Activated T-helper 9 cell treated with anti-CD3 and anti-CD28 coated beads, Interleukin-2, amount 50 U/mL, for 16 hours (primary cell): ENCODE measurements at regions not wholly inside any gene's neighbourhood (a gene's known extent, or its start where the extent isn't known, plus 50 kb on each side); places are given as distances from the start of the nearest gene placed in this dataset.
"Not testable (repeated sequence)": the region's sequence is repeated elsewhere in the genome, so short reads cannot be mapped to it uniquely, and the experiment has no call there.

Experiments
- DNase-seq: peaks from one replicate; pipeline ENCODE4 v3.0.0-alpha.2; 2020; ENCODE audit warnings: low read depth

- DNase-seq, result not testable (repeated sequence)
Measured at GRCh38 chr5:102154791-102155605, 141.1 kb downstream of the SLCO4C1 start.

DNA sequence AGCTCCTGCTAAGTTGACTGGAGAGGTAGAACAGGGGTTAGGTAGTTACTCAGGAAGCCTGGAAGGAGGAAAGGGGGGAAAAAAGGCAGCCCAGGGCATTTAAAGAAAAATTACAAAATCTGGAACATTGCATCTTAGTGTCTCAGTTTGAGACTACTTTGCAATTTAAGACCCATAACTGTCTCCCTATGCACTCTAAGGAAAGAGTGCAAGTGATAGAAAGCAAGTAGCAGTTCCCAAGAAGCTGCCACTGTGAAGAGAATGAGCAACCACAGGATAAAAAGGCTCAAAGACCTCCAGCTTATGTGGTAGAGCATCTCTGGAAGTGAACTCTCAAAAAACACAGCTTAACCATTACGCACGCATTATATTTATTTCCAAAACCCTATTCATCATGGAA, 141.8 kb downstream of the SLCO4C1 start:
- DNase-seq, result no peak

- DNase-seq, result no peak
Measured at GRCh38 chr5:102153003-102153759, 142.9 kb downstream of the SLCO4C1 start.

DNA sequence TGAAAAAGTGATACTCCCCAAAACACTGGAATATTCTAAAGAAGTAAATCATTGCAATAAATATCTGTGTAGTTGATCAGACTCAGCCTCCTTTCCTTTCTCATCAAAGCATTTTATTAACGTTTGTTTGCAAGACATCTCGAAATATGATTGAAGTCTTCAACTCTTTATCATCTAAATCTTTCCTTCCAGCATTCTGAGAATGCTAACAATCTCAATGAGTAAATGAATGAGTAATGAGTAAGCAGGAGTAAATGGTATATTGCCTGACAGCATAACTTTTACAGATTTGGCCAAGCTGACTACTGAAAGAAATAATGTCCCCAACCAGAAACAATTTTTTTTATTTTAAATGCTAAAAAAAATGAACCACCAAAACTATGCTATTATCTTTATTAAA, 157.1 kb downstream of the SLCO4C1 start:
- DNase-seq, result no peak

GRCh38 chr5:102138243-102138653, 157.8 kb downstream of the SLCO4C1 start:
- no peak for DNase-seq

DNA sequence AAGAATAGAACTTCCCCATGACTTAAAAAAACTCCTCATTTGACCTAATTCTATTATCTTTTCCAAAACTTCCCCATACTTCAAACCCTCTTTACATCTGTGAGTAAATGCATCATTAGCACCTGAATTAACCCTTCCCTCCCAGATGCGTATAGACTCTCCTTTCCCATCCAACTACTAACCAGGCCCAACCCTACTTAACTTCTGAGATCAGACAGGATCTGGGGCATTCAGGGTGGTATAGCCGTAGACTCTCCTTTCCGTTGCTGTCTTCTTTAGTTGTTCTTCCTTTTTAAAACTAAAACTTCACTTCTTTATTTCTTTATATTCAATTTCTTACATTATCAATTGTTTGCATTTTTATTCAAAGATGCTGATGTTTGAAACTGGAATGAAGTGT, 165.2 kb downstream of the SLCO4C1 start:
- no peak for DNase-seq

DNA sequence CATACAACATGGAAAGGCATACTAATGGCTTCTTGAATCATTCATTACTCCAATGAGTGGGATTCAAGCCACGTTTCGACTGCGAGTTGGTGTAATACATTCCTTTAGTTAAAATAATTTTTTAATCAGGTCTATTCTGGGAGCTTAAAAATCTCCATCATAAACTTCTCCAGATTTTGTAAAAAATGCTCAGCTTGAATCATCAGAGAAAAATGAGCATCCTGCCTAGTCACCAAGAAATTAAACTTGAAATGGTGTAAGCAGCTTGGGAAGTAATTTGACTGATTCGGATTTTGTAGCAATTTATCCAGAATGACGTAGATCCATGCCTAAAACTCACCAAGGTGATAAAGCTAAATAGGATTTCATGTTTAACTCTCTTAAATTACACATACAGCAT, 165.7 kb downstream of the SLCO4C1 start:
- DNase-seq, result no peak

DNA sequence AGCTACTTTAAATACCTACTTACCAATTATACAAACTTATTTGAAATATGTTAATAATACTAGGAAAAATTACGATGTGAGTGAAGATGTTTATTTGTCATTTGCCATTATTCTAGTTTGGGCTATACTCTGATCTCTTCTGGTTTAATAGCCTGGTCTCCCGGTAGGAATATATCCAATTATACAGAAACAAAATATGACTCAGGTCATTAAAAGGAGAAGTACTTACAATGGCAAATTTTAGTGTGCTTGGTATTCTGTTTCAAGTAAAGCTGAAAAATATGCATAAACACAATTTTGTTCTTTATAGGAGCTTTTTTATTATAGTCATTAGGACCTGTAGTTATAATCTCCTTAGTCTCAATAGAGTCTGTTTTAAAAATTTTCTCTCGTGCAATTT, 176.8 kb downstream of the SLCO4C1 start:
- DNase-seq, result no peak

DNA sequence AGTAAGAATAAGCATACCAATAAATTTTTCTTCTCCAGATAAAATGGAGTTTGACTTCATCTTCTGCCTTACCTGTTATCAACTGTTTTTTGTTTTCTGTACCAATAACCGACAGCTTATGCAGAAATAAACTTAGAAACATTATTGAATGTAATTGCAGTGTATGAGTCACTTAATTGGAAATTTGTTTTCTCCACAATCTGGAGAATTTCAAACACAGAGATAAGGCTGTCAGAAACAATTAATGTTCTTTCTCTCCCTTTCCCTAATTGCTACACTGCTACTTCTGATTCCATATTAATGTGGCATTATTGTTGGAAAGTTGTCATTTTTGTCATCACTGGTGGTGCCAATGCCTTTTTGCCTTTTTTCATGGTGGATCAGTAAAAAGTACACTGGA, 180.3 kb downstream of the SLCO4C1 start:
- DNase-seq, result no peak

GRCh38 chr5:102114525-102115069, 181.5 kb downstream of the SLCO4C1 start:
- DNase-seq, result no peak

GRCh38 chr5:102107865-102108264, 188.2 kb downstream of the SLCO4C1 start:
- DNase-seq, result no peak

DNA sequence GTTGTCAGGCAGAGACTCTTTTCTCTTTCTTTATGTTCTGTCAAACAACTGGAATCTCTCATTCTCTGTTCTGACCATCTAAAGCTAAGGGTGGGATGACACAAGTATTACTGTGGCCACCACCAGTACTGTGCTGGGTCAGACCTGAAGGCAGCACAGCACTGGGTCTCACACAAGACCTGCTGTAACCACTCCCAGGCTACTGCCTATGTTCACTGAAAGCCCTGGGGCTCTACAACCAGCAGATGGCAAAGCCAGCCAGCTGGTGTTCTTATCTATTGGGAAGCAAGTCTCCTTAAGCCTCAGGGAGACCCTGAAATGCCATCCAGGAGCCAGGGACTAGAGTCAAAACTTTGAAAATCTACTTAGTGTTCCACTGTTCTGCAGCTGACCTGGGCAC, 189.5 kb downstream of the SLCO4C1 start:
- no peak for DNase-seq

- DNase-seq, result no peak
Measured at GRCh38 chr5:102099766-102100331, 196.2 kb downstream of the SLCO4C1 start.

GRCh38 chr5:102099083-102099482, 197.0 kb downstream of the SLCO4C1 start:
- DNase-seq, result not testable (repeated sequence)

- not testable (repeated sequence) for DNase-seq
Measured at GRCh38 chr5:102098606-102099005, 197.5 kb downstream of the SLCO4C1 start.

DNA sequence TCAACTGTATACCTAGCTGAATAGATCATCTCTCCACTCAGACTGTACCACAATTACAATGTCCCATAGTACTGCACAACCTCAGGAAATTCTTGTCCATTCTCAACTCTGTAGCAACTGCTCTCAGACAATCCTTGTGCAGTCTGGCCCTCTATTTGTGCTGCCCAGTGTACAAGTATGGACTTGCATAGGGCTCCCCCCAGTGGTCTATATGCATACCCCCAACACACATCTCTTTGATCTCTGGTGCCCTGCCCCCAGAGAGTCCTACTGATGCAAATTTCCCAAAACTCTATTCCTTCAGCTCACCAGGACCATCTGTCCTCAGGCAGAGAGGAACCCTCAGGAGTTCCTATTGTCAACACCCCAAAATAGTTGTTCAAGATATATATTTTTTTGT, 205.3 kb downstream of the SLCO4C1 start:
- no peak for DNase-seq

DNA sequence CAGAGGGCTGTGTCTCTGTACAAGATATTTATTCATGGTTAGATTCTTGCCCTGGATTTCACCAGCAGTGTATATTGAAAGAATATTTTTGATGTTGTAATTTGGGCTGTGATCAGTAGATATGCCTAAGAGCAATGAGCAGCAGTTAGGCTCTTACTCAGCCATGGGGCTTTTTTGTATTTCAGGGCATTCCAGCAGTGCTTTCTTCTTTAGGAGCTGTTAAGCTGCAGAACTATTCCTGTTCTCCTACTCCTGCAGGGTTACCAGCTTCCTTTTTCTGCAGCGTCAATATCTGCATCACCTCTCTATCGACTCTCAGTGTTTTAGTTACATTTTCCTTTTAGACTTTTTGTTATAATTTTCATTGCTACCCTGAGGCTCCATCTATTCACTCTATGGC, 206.2 kb downstream of the SLCO4C1 start:
- DNase-seq, result no peak

DNA sequence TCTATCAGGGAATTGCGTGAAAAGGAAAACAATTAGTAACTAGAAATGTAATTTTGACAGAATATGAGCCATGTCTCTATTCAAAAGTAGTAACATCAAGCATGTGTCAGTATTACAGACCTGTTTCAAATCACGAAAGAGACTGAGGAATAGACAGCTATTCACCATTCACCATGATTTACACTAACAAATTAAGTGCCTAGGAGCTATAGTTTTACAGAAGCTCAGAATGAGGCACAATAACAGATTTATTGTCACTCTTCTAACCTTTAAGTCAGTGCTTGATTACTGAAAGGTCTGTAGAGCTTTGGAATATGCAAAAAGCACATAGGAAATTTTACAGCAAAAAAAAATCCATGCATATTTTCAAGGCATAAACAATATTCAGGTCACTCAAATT, 208.2 kb downstream of the SLCO4C1 start:
- no peak for DNase-seq

DNA sequence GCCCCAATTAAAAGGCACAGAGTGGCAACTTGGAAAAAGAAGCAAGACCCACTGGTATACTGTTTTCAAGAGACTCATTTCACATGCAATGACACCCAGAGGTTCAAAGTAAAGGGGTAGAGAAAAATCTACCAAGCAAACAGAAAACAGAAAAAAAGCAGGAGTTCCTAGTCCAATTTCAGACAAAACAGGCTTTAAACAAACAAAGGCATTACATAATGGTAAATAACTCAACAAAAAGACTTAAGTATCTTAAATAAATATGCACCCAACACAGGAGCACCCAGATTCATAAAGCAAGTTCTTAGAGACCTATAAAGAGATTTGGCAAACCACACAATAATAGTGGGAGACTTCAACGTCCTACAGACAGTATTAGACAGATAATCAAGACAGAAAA, 215.8 kb downstream of the SLCO4C1 start:
- no peak for DNase-seq

DNA sequence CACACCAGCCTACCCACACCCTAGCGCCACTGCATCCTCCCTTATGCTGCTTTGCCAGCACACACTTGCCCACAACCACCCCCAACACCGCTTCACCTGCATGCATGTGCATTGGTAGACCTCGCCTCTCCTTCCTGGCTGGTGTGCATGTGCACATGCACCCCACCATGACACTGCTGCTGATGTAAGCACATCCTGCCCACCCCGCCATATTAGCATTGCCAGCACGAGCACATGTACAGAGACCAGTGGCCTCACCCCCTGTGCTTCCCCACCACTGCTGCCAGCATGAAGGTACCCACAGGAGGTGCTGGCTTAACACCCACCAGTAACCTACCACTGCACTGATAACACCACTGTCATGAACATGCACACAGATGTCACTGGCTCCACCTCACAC, 218.2 kb downstream of the SLCO4C1 start:
- no peak for DNase-seq

GRCh38 chr5:102069974-102070373, 226.1 kb downstream of the SLCO4C1 start:
- DNase-seq, result no peak

- no peak for DNase-seq
Measured at GRCh38 chr5:102068870-102069269, 227.2 kb downstream of the SLCO4C1 start.

DNA sequence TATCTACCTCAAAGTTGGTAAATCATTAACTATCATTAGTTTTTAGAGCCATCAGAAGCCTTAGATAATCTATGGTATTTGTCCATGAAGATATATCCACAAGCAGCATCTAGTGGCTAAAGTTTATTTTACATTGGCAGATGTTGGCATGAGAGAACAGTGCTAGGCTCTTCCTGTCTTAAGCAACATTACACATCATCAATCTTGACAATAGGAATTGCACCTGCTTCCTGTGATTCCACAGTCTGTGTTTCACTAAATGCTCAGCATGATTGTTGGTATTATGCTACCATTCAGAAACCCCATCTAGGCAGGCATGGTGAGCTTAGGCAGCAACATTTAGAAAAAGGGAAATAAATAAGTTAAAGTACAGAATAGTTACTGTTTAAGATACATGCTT, 246.6 kb downstream of the SLCO4C1 start:
- DNase-seq, result no peak
